ENCODE measurements at regions not wholly inside any gene's neighbourhood (a gene's known extent, or its start where the extent isn't known, plus 50 kb on each side); places are given as distances from the start of the nearest gene placed in this dataset.

DNA sequence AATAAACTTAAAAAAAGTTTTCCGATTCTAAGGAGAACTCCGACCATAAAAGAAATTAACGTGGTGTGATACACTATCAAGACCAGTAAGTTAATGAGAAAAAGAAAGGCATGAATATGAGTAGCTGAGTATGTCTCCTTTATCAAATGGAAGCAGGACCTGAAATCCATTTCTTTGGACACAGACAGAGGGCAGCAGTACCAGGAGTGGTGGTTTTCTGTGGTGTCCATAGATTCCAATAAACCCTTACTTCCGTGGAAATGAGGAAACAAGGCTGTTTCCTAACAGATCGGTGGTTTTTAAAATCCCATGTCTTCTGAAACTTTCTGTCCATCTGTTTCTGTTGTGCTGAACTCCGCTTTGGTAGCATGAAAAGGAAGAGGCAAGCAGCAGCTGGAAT is 128.5 kb upstream of the TSPAN5 start:
- Histone ChIP-seq H3K27me3 (no peaks in the 10 kb centered on the region), H4K20me1 (ENCODE audit: low read depth) (no peaks in the 10 kb centered on the region), H3K4me2 (no peak overlapping the region), H3K79me2 (ENCODE audit: low read depth) (no peaks in the 10 kb centered on the region), H3K9me3 (ENCODE audit: low read depth) (no peaks in the 10 kb centered on the region), H3F3A (ENCODE audit: low read depth) (no peaks in the 10 kb centered on the region), H3K36me3 (no peaks in the 10 kb centered on the region), H3K4me3 (no peak overlapping the region), H3K4me1 (no peaks in the 10 kb centered on the region), H2AFZ (replicated peaks) (peak overlapping the region; percentile 9), H3K9ac (no peak overlapping the region), H3K27ac (no peak overlapping the region)
- Mint-ChIP-seq H3K27me3 (ENCODE audit: insufficient read depth, low read depth) (no peaks in the 10 kb centered on the region), H3K36me3 (no peaks in the 10 kb centered on the region), H3K9me3 (peaks cover 2% of the 10 kb centered on the region), H3K4me3 (no peak overlapping the region), H3K27ac (no peak overlapping the region), H3K4me1 (no peaks in the 10 kb centered on the region)
- no peak for DNase-seq (ENCODE audit: low spot score)
- TF ChIP-seq EZH2phosphoT487 (IDR thresholded peaks at IDR 0.05): no peak
- TF ChIP-seq, protein P1, sequence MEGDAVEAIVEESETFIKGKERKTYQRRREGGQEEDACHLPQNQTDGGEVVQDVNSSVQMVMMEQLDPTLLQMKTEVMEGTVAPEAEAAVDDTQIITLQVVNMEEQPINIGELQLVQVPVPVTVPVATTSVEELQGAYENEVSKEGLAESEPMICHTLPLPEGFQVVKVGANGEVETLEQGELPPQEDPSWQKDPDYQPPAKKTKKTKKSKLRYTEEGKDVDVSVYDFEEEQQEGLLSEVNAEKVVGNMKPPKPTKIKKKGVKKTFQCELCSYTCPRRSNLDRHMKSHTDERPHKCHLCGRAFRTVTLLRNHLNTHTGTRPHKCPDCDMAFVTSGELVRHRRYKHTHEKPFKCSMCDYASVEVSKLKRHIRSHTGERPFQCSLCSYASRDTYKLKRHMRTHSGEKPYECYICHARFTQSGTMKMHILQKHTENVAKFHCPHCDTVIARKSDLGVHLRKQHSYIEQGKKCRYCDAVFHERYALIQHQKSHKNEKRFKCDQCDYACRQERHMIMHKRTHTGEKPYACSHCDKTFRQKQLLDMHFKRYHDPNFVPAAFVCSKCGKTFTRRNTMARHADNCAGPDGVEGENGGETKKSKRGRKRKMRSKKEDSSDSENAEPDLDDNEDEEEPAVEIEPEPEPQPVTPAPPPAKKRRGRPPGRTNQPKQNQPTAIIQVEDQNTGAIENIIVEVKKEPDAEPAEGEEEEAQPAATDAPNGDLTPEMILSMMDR (IDR thresholded peaks at IDR 0.05): peak; percentile 18

DNA sequence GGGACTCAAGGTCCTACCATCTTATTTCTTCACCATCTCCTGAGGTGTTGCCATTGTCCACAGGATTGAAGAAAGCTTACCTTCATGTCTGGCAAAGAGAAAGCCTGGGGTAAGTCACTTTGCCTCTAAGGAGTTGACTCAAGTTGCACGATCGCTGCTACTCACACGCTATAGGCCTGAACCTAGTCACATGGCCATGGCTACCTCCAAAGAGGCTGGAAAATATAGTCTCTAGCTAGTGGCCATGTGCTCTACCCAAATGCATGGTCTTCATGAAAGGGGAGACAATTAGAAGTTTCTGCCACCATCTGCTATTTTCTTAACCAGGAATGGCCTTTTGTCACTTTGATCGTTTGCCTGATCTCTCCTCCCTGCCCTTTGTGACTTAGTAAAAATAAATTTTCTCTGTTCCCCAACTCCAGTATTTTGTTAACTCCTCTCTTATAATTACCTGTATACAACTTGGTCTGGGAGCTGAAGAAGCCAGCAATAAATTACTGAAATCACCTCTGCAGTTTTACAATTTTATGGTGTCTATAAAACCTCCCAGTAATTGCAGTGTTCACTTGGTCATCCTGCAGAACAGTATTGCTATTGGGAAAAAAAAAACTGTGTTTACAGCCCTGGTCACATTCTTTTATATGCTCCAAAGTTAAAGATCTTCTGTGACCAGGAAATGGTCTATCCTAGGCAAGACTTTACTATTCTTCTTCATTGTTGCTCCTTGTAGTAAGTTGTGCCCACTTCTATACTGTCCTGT is 126.7 kb upstream of the TSPAN5 start:
- H3K27me3 Mint-ChIP-seq (ENCODE audit: insufficient read depth, low read depth): no peaks in the 10 kb centered on the region
- no peak overlapping the region for H3K4me2 ChIP-seq
- no peak overlapping the region for H3K27ac ChIP-seq
- H3K9me3 Mint-ChIP-seq: peaks cover 1% of the 10 kb centered on the region
- no peaks in the 10 kb centered on the region for H3K27me3 ChIP-seq
- H4K20me1 ChIP-seq (ENCODE audit: low read depth): no peaks in the 10 kb centered on the region
- no peaks in the 10 kb centered on the region for H3K4me1 ChIP-seq
- no peaks in the 10 kb centered on the region for H3K36me3 Mint-ChIP-seq
- H2AFZ ChIP-seq (replicated peaks): no peak overlapping the region
- H3K36me3 ChIP-seq: no peaks in the 10 kb centered on the region
- H3K4me1 Mint-ChIP-seq: no peaks in the 10 kb centered on the region
- H3K4me3 ChIP-seq: no peak overlapping the region
- no peaks in the 10 kb centered on the region for H3K79me2 ChIP-seq (ENCODE audit: low read depth)
- no peak overlapping the region for H3K4me3 Mint-ChIP-seq
- DNase-seq (ENCODE audit: low spot score): no peak
- H3K27ac Mint-ChIP-seq: no peak overlapping the region
- H3F3A ChIP-seq (ENCODE audit: low read depth): no peaks in the 10 kb centered on the region
- TF ChIP-seq, protein P1 (IDR thresholded peaks at IDR 0.05): no peak
- no peak for TF ChIP-seq EZH2phosphoT487 (IDR thresholded peaks at IDR 0.05)
- no peak for TF ChIP-seq EZH2 (IDR thresholded peaks at IDR 0.05)
- H3K9me3 ChIP-seq (ENCODE audit: low read depth): no peaks in the 10 kb centered on the region
- H3K9ac ChIP-seq: no peak overlapping the region

DNA sequence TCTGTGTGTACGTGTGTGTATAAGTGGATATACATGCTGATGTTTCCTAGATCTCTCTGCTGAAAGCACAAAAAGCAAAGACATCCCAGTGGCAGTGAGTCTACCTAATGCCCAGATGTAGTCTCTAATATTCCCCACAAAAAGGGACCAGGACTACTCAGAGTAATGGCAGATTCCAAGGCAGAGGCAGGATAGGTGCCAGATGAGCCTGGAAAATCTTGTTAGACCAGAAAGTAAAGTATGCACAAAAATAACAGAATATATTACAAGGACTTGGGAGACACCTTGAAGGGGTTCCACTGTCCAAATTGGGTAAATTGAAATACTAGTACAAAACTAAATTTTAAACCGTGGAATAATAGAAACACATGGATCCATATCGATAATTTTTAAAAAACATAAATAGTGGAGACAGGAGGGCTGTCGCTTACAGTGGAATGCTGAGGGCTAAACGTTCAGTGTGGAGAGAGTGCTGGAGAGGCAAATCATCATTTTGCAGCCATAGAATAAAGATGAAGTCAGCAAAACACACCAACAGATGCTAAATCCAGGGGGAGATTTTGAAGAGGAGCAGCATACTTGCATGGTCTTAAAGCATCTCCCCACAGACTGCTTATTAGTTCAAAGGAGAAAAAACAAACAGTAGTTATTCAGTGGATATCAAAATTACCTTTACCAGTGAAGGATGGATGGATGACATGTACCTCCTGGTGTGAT is 123.4 kb upstream of the TSPAN5 start:
- no peak overlapping the region for H3K4me2 ChIP-seq
- no peak for DNase-seq (ENCODE audit: low spot score)
- no peak overlapping the region for H3K27ac Mint-ChIP-seq
- H3K36me3 Mint-ChIP-seq: no peaks in the 10 kb centered on the region
- no peaks in the 10 kb centered on the region for H3K27me3 ChIP-seq
- H3K9me3 ChIP-seq (ENCODE audit: low read depth): no peaks in the 10 kb centered on the region
- H3K9ac ChIP-seq: no peak overlapping the region
- H3F3A ChIP-seq (ENCODE audit: low read depth): no peaks in the 10 kb centered on the region
- H3K4me1 ChIP-seq: no peaks in the 10 kb centered on the region
- TF ChIP-seq, protein P1 (IDR thresholded peaks at IDR 0.05): no peak
- no peak for TF ChIP-seq EZH2phosphoT487 (IDR thresholded peaks at IDR 0.05)
- no peak for TF ChIP-seq EZH2 (IDR thresholded peaks at IDR 0.05)
- H3K4me3 Mint-ChIP-seq: no peak overlapping the region
- H3K79me2 ChIP-seq (ENCODE audit: low read depth): no peaks in the 10 kb centered on the region
- no peaks in the 10 kb centered on the region for H3K36me3 ChIP-seq
- H3K4me3 ChIP-seq: no peak overlapping the region
- no peak overlapping the region for H2AFZ ChIP-seq (replicated peaks)
- H3K4me1 Mint-ChIP-seq: peaks cover 4% of the 10 kb centered on the region
- no peak overlapping the region for H3K27ac ChIP-seq
- no peaks in the 10 kb centered on the region for H4K20me1 ChIP-seq (ENCODE audit: low read depth)
- no peaks in the 10 kb centered on the region for H3K9me3 Mint-ChIP-seq
- H3K27me3 Mint-ChIP-seq (ENCODE audit: insufficient read depth, low read depth): peaks cover 2% of the 10 kb centered on the region
